Cardiac muscle cell (in vitro differentiated cells and primary cell): ENCODE measurements at regions not wholly inside any gene's neighbourhood (a gene's known extent, or its start where the extent isn't known, plus 50 kb on each side); places are given as distances from the start of the nearest gene placed in this dataset.

Source experiments
- DNase-seq, 2 donors: peaks; one replicate each; pipeline versions ENCODE4 v3.0.0 to v3.0.0-alpha.2; 2010 to 2017; ENCODE audit warnings: low read depth in 1 of 2, low spot score in 1 of 2
- H3K27ac ChIP-seq: fragments of 200-600 bp; sonication (generic); 2 replicates; pipeline ENCODE4 v1.5.1; 2016
- H3K27me3 ChIP-seq: fragments of 200-600 bp; sonication (generic); 2 replicates; pipeline ENCODE4 v1.6.0; 2016; ENCODE audit warnings: control low read depth
- H3K36me3 ChIP-seq: fragments of 200-600 bp; sonication (generic); 2 replicates; pipeline ENCODE4 v1.5.1; 2016; ENCODE audit warnings: control low read depth
- H3K4me1 ChIP-seq: fragments of 200-600 bp; sonication (generic); 2 replicates; pipeline ENCODE4 v1.8.1; 2017; ENCODE audit warnings: low read depth, mild to moderate bottlenecking, mixed run types
- H3K4me3 ChIP-seq: fragments of 200-600 bp; sonication (generic); 2 replicates; pipeline ENCODE4 v1.5.1; 2016; ENCODE audit warnings: mild to moderate bottlenecking
- H3K9me3 ChIP-seq: fragments of 200-600 bp; sonication (generic); 2 replicates; pipeline ENCODE4 v1.5.1; 2017; ENCODE audit warnings: low read depth, mild to moderate bottlenecking, control low read depth
- CTCF ChIP-seq: IDR thresholded peaks from 2 replicates; pipeline ENCODE4 v1.5.1; 2012; ENCODE audit warnings: low read depth, mild to moderate bottlenecking, low read length

- Histone ChIP-seq H3K9me3 (no peaks in the 10 kb centered on the region), H3K4me1 (no peaks in the 10 kb centered on the region), H3K36me3 (no peaks in the 10 kb centered on the region), H3K27ac (no peak overlapping the region), H3K27me3 (no peaks in the 10 kb centered on the region), H3K4me3 (no peak overlapping the region)
- TF ChIP-seq CTCF = no peak
- DNase-seq = no peak
These were observed 1755.2 kb downstream of the C4orf33 start for GRCh38 chr4:130851107-130851506.

- no peak for TF ChIP-seq CTCF
- H3K27me3 ChIP-seq = no peaks in the 10 kb centered on the region
- H3K27ac ChIP-seq = no peak overlapping the region
- H3K4me1 ChIP-seq = no peaks in the 10 kb centered on the region
- no peak overlapping the region for H3K4me3 ChIP-seq
- DNase-seq = no peak
- no peaks in the 10 kb centered on the region for H3K36me3 ChIP-seq
- H3K9me3 ChIP-seq = no peaks in the 10 kb centered on the region
These were observed 1756.0 kb downstream of the C4orf33 start for GRCh38 chr4:130851932-130852331.

- no peaks in the 10 kb centered on the region for H3K27me3 ChIP-seq
- no peaks in the 10 kb centered on the region for H3K4me1 ChIP-seq
- H3K4me3 ChIP-seq = no peak overlapping the region
- TF ChIP-seq CTCF = no peak
- no peaks in the 10 kb centered on the region for H3K9me3 ChIP-seq
- no peak overlapping the region for H3K27ac ChIP-seq
- no peak for DNase-seq
- H3K36me3 ChIP-seq = no peaks in the 10 kb centered on the region
These were observed 1759.6 kb downstream of the C4orf33 start for GRCh38 chr4:130855533-130855932.

GRCh38 chr4:130859991-130860390 is 1764.0 kb downstream of the C4orf33 start:
- no peaks in the 10 kb centered on the region for H3K4me1 ChIP-seq
- no peak for DNase-seq
- no peak overlapping the region for H3K4me3 ChIP-seq
- no peaks in the 10 kb centered on the region for H3K27me3 ChIP-seq
- no peaks in the 10 kb centered on the region for H3K36me3 ChIP-seq
- no peaks in the 10 kb centered on the region for H3K9me3 ChIP-seq
- no peak overlapping the region for H3K27ac ChIP-seq
- TF ChIP-seq CTCF = no peak

GRCh38 chr4:130896920-130897319 is 1801.0 kb downstream of the C4orf33 start:
- no peak overlapping the region for H3K27ac ChIP-seq
- TF ChIP-seq CTCF = no peak
- peaks cover 5% of the 10 kb centered on the region for H3K4me1 ChIP-seq
- no peaks in the 10 kb centered on the region for H3K36me3 ChIP-seq
- no peak overlapping the region for H3K4me3 ChIP-seq
- no peaks in the 10 kb centered on the region for H3K27me3 ChIP-seq
- H3K9me3 ChIP-seq = no peaks in the 10 kb centered on the region
- DNase-seq = no peak

GRCh38 chr4:130901321-130901720 is 1805.4 kb downstream of the C4orf33 start:
- H3K27me3 ChIP-seq = no peaks in the 10 kb centered on the region
- no peak for DNase-seq
- H3K27ac ChIP-seq = no peak overlapping the region
- H3K4me1 ChIP-seq = peaks cover 5% of the 10 kb centered on the region
- no peaks in the 10 kb centered on the region for H3K36me3 ChIP-seq
- H3K9me3 ChIP-seq = no peaks in the 10 kb centered on the region
- no peak overlapping the region for H3K4me3 ChIP-seq
- no peak for TF ChIP-seq CTCF
